NCI-H526 (cell line): ENCODE measurements at regions not wholly inside any gene's neighbourhood (a gene's known extent, or its start where the extent isn't known, plus 50 kb on each side); places are given as distances from the start of the nearest gene placed in this dataset.
"Not testable (repeated sequence)": the region's sequence is repeated elsewhere in the genome, so short reads cannot be mapped to it uniquely, and the experiment has no call there.

Experiments
- DNase-seq, 2 experiments: peaks; one replicate each; lab custom pipeline; 2025; lab: John Stamatoyannopoulos, UW

DNA sequence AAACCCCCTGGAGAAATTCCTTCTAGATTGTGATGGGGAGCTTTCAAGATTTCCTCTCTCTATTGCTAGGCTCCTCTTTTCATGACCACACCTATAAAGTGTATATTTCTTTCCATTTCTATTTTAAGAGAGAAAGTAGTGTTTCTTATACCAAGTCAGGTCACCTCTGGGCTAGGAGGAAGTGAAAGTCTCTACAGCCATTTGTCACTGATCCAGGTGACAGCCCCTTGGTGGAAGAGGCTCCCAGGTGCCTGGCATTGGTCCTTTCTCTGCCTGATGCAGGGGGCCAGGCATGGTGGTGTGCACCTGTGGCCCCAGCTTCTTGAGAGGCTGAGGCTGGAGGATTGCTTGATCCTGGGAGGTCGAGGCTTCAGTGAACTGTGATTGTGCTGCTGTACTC lies 64.7 kb downstream of the DHCR7 start:
- DNase-seq = no peak

DNA sequence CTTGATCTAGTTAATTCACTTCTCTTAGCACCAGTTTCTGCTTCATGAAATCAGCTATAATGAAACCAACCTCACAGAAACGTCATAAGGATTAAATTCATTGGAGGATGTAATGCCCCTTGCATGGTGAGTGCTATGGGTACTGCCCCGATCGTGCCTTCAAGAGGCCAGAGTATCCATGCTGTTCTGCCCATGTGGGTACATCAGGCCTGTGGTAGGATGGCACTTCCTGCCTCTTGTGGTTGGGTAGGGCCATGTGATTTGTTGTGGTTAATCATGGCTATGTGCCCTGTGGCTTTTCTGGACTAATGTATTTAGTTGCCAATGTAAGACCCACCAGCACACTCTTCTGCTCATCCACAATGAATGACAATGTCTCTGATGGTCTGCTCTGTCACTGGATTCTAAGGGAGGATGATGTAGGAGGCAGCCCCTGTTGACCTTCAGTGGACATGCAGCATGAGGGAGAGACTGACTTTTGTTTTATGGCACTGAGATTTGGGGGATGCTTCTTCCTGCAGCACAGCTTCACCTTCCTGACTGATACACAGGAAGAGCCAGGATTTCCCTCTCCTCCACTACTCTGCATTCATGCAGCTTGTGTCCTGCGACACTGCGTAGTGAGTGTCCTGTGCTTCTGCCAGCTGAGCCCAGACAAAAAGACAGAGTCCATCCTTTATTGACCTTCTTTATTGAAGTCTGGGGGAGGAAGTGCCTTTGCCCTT lies 66.2 kb downstream of the DHCR7 start:
- no peak for DNase-seq

DNA sequence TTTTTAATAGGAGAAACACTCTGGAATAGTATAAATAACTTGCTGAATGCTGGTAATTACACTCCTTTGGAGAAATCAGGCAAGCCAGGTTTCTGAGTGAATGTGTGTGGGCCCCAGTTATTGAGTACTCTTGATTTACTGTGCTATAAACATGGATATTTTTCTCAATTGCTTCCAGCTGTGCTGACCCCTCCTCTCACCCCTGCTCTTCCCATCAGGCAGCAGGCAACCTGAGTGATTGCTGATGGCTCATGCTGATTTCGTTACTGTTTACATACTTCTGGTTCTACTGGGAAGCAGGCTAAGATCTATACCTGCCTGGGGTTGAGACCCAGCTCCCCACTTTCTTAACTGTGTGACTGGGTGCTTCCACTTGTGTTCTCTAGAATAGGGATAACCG lies 68.5 kb downstream of the DHCR7 start:
- no peak for DNase-seq

- no peak for DNase-seq
Measured at GRCh38 chr11:71373791-71374454, 74.3 kb downstream of the DHCR7 start.

DNA sequence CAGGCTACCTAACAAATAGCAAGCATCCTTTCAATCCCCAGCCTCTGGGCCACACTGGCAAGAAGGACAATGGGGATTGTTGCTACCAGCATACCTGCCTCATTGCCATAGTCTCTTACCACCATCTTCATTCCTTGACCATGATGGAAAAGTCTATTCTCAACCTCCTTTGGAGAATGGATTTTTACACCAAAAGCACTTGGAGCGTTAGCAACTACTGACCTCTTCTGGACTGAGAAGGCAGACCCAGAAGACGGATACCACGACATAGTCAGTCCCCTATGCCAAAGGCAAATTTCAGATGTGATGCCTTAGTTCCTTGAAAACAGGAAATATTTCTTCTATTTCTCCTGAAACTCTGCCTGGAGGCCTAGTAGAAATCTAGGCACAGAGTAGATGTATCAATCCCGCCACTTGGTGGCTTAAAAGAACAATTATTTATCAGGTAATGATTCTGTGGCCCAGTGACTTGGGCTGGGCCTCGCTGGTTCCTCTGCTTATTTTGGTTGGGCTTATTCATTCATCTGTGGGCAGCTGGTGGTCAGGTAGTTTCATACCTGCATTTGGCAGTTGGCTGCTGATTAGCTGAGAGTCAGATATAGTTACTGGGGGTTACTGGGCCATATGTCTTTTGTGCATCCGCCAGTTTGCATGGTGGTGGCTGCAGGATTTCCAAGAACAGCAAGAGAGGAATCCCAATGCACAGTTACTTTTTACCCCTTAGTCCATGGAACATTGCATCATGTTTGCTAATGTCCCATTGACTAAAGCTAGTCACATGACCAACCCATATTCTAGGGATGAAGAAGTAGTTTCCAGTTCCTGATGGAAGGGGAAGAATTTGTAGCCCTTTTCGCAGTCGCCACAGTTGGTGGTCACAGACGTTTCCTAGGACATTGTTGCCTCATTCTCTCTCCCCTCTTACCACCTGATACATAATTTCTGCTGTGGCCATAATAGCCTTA lies 75.2 kb downstream of the DHCR7 start:
- DNase-seq = peak in 1 of 2 experiments; percentile 38

DNA sequence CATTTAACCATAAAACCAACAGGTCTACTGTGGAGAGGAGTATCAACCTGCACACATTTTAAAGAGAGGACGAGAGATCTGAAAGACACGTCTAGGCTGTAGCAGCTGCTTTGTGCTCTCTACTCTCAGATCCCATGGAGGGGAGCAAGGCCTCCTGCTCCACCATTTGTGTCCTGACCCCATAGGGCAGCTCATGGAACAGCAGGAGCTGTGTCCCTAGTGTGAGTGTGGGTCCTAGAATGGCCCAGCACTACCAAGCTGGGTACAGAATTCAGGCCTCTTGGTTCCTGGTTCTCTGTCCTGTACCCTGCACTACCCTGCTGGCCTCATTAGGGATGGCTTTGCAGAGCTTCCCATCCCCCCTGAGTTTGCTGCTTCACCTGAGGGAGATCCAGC lies 76.5 kb downstream of the DHCR7 start:
- DNase-seq = no peak

DNA sequence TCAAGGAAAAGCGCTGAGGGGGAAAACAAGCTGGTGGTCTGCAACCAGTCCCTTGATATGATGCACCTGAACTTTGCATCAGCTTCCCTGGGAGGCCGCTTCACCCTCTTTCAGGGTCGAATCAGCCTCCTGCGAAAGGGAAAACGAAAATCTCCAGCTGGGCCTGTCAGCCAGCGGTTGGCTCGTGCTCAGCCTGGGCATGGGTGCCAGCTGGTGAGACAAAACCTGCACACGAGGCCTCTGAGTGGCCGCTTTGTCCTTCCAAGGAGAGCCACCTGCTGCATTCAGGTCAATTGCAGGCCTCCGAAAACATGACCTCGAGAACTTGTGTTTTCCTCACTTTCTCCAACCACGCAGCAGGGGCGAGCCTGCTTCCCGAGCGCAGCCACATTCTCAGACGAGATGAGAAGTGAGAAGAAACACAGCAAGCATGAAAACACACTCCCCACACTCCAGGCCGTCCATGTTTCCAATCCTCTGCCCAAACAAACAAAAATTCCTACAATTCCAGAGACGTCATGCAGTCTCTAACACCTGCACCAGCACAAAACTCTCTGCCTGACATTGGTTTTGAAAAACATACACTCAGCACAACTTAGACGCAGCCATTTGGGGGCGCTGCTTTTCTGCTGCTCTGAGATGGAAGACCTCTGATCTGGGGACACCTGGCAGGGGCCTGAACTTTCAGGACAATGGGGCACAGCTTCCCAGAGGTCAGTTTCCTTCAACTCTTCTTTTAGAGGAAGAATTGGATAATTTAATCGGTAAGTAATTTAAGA lies 77.1 kb downstream of the DHCR7 start:
- no peak for DNase-seq

DNA sequence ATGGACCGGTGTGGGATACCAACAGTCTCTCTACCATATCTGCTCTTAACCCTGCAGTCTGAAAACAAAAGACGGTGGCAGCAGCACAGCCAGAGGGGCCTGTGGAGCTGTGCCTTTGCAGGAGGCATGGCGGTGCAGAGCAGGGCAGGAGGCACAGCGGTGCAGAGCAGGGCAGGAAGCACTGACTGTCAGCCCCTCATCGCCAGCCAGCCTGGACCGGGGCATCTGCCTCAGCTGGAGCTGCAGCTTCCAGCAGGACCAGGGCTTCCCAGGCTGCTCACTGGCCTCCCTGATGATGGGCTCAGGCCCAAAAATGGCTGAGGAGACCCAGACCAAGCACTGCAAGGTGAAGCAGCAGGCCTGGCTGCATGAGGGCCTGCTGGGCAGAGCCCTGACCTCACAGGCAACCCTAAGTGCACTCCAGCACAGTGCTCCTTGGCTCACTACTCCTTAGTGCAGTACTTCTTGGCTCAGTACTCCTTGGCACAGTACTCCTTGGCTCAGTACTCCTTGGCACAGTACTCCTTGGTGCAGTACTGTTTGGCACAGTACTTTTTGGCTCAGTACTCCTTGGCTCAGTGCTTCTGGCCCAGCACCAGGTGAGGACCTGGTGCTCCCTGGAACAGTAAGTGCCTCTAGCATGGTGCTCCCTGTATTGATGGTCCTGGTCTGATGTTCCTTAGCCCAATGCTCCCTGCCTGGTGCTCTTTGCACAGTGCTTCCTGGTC lies 78.0 kb downstream of the DHCR7 start:
- no peak for DNase-seq

- DNase-seq = no peak
Measured at GRCh38 chr11:71369411-71369810, 78.8 kb downstream of the DHCR7 start.

GRCh38 chr11:71368966-71369365 lies 79.2 kb downstream of the DHCR7 start:
- DNase-seq = no peak

GRCh38 chr11:71367756-71368155 lies 80.4 kb downstream of the DHCR7 start:
- no peak for DNase-seq

GRCh38 chr11:71367276-71367675 lies 80.9 kb downstream of the DHCR7 start:
- not testable (repeated sequence) for DNase-seq

GRCh38 chr11:71366076-71366475 lies 82.1 kb downstream of the DHCR7 start:
- DNase-seq = no peak

DNA sequence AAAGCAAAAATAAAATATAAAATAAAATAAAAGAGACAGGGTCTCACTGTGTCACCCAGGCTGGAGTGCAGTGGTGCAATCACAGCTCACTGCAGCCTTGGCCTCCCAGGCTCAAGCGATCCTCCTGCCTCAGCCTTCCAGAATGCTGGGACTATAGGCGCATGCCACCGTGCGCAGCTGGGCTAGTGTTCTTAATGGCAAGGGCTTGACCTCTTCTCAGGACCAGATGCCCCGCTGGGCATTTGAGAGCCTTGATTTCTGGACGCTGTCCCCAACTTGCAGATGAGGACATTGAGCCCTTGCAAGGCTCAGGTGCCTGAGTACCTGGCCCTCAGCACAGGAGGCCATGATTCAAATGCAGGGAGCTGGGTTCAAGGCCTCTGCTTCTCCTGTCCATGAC lies 82.6 kb downstream of the DHCR7 start:
- DNase-seq = no peak

GRCh38 chr11:71364806-71365205 lies 83.4 kb downstream of the DHCR7 start:
- no peak for DNase-seq

GRCh38 chr11:71364176-71364671 lies 84.0 kb downstream of the DHCR7 start:
- no peak for DNase-seq

GRCh38 chr11:71363721-71364120 lies 84.5 kb downstream of the DHCR7 start:
- no peak for DNase-seq

- DNase-seq = no peak
Measured at GRCh38 chr11:71358963-71359567, 89.1 kb downstream of the DHCR7 start.

GRCh38 chr11:71358122-71358728 lies 90.0 kb downstream of the DHCR7 start:
- no peak for DNase-seq

DNA sequence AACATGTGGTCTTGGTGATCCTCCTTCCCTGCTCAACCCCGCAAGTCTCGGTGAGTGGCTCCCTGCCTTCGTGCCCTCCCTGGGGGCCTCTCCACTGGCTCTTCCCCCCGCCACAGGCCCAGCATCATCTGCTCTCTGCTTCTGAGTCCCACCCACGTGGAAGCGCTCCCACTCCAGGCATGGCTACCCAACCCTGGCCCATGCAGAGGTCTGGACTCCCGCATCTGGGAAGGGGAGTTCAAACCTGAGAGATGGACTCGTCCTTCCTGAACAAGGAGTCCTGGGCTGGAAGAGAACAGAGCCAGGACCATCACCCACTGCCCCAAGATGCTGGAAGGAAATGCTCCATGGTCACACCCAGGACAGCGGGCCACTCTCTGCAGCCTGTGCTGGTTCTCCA lies 90.8 kb downstream of the DHCR7 start:
- DNase-seq = no peak
